T-cell (primary cell): ENCODE measurements at regions not wholly inside any gene's neighbourhood (a gene's known extent, or its start where the extent isn't known, plus 50 kb on each side); places are given as distances from the start of the nearest gene placed in this dataset.
"Not testable (repeated sequence)": the region's sequence is repeated elsewhere in the genome, so short reads cannot be mapped to it uniquely, and the experiment has no call there.

ENCODE experiments used
- ATAC-seq, 4 experiments: fragments of 200-7000 bp in 3 of 4; fragments of 150-1000 bp in 1 of 4; cut with Tn5 transposase; replicated peaks in 1 of 4; 1 replicate in 3 of 4; 2 replicates in 1 of 4; pipeline ENCODE4 v1.10.0; 2021; ENCODE audit warnings: moderate library complexity in 3 of 4, mild to moderate bottlenecking in 2 of 4, moderate number of reproducible peaks in 1 of 4
- CTCF ChIA-PET, 2 donors: fragments of 300-600 bp; sonication (Branson Sonifier 250); formaldehyde crosslinking; loops; one replicate each; lab custom pipeline; 2022; ENCODE audit warnings: antibody characterized with exemption in 2 of 2; lab: Charles Lee
- POLR2A ChIA-PET, 2 donors: fragments of 300-600 bp; sonication (Branson Sonifier 250); formaldehyde crosslinking; loops; one replicate each; lab custom pipeline; 2022; ENCODE audit warnings: antibody characterized with exemption in 2 of 2; lab: Charles Lee
- DNase-seq, 35 experiments: peaks; one replicate each; pipeline versions ENCODE4 v3.0.0 to v3.0.0-alpha.2; 2013 to 2023
- H3K27ac ChIP-seq: one replicate; pipeline ENCODE4 v1.5.1; 2013; ENCODE audit warnings: low read length
- H3K27me3 ChIP-seq, 2 experiments: replicated peaks in 1 of 2; 1 replicate in 1 of 2; 2 replicates in 1 of 2; pipeline versions ENCODE4 v1.6.1 to v1.7.0; 2013; ENCODE audit warnings: low read length in 1 of 2, mixed read lengths in 1 of 2; ENCODE audit not compliant: control insufficient read depth in 2 of 2, insufficient read depth in 2 of 2; ENCODE audit errors: extremely low read depth in 1 of 2
- H3K36me3 ChIP-seq, 2 donors: 1 replicate in 1 of 2; 2 replicates in 1 of 2; pipeline versions ENCODE4 v1.6.1 to v1.7.0; 2013; ENCODE audit warnings: low read length in 1 of 2; ENCODE audit not compliant: control insufficient read depth in 2 of 2, insufficient read depth in 1 of 2; ENCODE audit errors: extremely low read depth in 1 of 2
- H3K4me1 ChIP-seq, 2 experiments: 1 replicate in 1 of 2; 2 replicates in 1 of 2; pipeline versions ENCODE4 v1.6.1 to v1.7.0; 2013; ENCODE audit warnings: low read length in 2 of 2, mixed read lengths in 1 of 2; ENCODE audit not compliant: insufficient read depth in 2 of 2, control insufficient read depth in 1 of 2; ENCODE audit errors: extremely low read depth in 1 of 2
- H3K4me3 ChIP-seq, 2 donors: 1 replicate in 1 of 2; 2 replicates in 1 of 2; pipeline versions ENCODE4 v1.5.1 to v1.7.0; 2013; ENCODE audit warnings: mild to moderate bottlenecking in 2 of 2, low read length in 1 of 2, moderate library complexity in 1 of 2; ENCODE audit not compliant: control insufficient read depth in 1 of 2; ENCODE audit errors: extremely low read depth in 1 of 2
- H3K9me3 ChIP-seq: 2 replicates; pipeline ENCODE4 v1.7.0; 2013
- H3K27ac Mint-ChIP-seq, 2 donors: one replicate each; pipeline ENCODE4 v1.8.0; 2020 to 2021; ENCODE audit warnings: mild to moderate bottlenecking in 2 of 2, mixed read lengths in 2 of 2
- H3K27me3 Mint-ChIP-seq, 2 donors: one replicate each; pipeline ENCODE4 v1.8.0; 2021 to 2022; ENCODE audit warnings: mixed read lengths in 2 of 2
- H3K36me3 Mint-ChIP-seq: one replicate; pipeline ENCODE4 v1.8.0; 2021; ENCODE audit warnings: mixed read lengths
- H3K4me1 Mint-ChIP-seq, 3 donors: one replicate each; pipeline ENCODE4 v1.8.0; 2020 to 2022; ENCODE audit warnings: mixed read lengths in 3 of 3, mild to moderate bottlenecking in 1 of 3
- H3K4me3 Mint-ChIP-seq, 3 donors: one replicate each; pipeline ENCODE4 v1.8.0; 2020 to 2022; ENCODE audit warnings: mild to moderate bottlenecking in 3 of 3, mixed read lengths in 3 of 3, moderate library complexity in 3 of 3
- H3K9me3 Mint-ChIP-seq, 3 donors: one replicate each; pipeline ENCODE4 v1.8.0; 2020 to 2022; ENCODE audit warnings: mixed read lengths in 3 of 3
- WGBS: methylation state at CpG from one replicate; pipeline ENCODE4 v1.1.5; 2013; ENCODE audit warnings: missing lambda C conversion rate; ENCODE audit not compliant: insufficient coverage; 5-methylcytosine and 5-hydroxymethylcytosine counted together

GRCh38 chrX:30995060-30995700 is 76.7 kb downstream of the FTHL17 start:
- H3K27me3 Mint-ChIP-seq: peaks cover 0 to 10% of the 10 kb centered on the region in 2 donors
- no peak for ATAC-seq
- Histone ChIP-seq H3K27me3 (no peaks in the 10 kb centered on the region), H3K9me3 (no peaks in the 10 kb centered on the region), H3K36me3 (no peaks in the 10 kb centered on the region), H3K4me3 (no peak overlapping the region), H3K27ac (no peak overlapping the region), H3K4me1 (peaks cover 0 to 2% of the 10 kb centered on the region in 2 experiments)
- POLR2A ChIA-PET: no interaction called here
- DNase-seq: peak in 1 of 35 experiments; percentile 3
- H3K36me3 Mint-ChIP-seq: no peaks in the 10 kb centered on the region
- no peaks in the 10 kb centered on the region for H3K9me3 Mint-ChIP-seq
- peaks cover 8 to 33% (median 15%) of the 10 kb centered on the region in 3 donors for H3K4me1 Mint-ChIP-seq
- no CpG with 5 or more reads among the region's 1 CpG for WGBS
- peak overlapping the region; percentile 18 to 67 for H3K27ac Mint-ChIP-seq
- peak overlapping the region in 1 of 3 donors; percentile 13 for H3K4me3 Mint-ChIP-seq
- CTCF ChIA-PET: no interaction called here

DNA sequence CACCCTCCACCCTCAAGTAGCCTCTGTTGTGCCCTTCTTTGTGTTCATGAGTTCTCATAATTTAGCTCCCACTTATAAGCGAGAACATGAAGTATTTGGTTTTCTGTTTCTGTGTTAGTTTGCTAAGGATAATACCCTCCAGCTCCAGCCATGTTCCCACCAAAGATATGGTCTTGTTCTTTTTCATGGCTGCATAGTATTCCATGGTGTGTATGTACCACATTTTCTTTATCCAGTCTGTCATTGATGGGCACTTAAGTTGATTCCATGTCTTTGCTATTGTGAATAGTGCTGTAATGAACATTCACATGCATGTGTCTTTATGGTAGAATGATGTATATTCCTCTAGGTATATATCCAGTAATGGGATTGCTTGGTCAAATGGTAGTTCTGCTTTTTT is 77.8 kb downstream of the FTHL17 start:
- ATAC-seq, H3K27ac Mint-ChIP-seq, H3K9me3 ChIP-seq, H3K4me3 ChIP-seq, H3K27ac ChIP-seq, H3K4me3 Mint-ChIP-seq, H3K9me3 Mint-ChIP-seq, H3K27me3 ChIP-seq, H3K27me3 Mint-ChIP-seq, H3K36me3 Mint-ChIP-seq, POLR2A ChIA-PET, DNase-seq, H3K36me3 ChIP-seq, H3K4me1 ChIP-seq: not testable (repeated sequence)
- H3K4me1 Mint-ChIP-seq: peaks cover 8 to 33% (median 15%) of the 10 kb centered on the region in 3 donors
- no CpG with 5 or more reads among the region's 1 CpG for WGBS
- CTCF ChIA-PET: interaction anchor here in 1 of 2 donors (0.7 kb wide), 1 partner anchor 666 kb away, joined by 9 read pairs; no protein-coding TSS in a partner anchor

DNA sequence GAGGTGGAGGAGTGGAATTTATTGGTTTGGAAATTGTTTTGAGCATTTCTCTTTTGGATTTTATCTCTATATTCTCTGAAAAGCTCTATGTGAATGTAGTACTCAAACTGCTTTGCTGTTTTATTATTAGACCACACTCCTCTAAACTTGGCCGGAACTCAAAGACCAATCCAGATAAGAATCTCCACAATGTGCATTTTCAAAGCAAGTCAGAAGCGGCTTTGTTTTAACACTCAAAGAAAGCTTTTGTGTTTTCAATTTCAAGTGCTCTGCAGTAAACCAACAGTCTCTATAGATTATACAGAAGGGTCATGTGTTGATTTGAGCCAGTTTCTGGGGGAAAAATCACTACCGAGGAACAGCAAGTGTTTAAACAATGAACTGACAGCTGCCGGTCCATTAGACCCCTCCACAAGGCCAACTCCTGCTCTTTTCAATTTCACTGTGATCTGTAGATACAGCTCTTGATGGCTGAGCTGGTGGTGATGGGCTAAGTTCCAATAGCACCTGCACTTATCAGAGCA is 79.4 kb downstream of the FTHL17 start:
- H3K4me1 ChIP-seq: peaks cover 0 to 2% of the 10 kb centered on the region in 2 experiments
- no CpG with 5 or more reads among the region's 4 CpGs for WGBS
- no peaks in the 10 kb centered on the region for H3K27me3 ChIP-seq
- Mint-ChIP-seq H3K4me1 (peaks cover 8 to 33% (median 15%) of the 10 kb centered on the region in 3 donors), H3K9me3 (no peaks in the 10 kb centered on the region), H3K36me3 (no peaks in the 10 kb centered on the region), H3K27me3 (peaks cover 0 to 4% of the 10 kb centered on the region in 2 donors), H3K4me3 (no peak overlapping the region), H3K27ac (no peak overlapping the region)
- POLR2A ChIA-PET: no interaction called here
- DNase-seq: no peak
- no peak for ATAC-seq
- H3K27ac ChIP-seq: no peak overlapping the region
- CTCF ChIA-PET: no interaction called here
- no peak overlapping the region for H3K4me3 ChIP-seq
- H3K36me3 ChIP-seq: no peaks in the 10 kb centered on the region
- no peaks in the 10 kb centered on the region for H3K9me3 ChIP-seq

GRCh38 chrX:30990361-30990760 is 81.5 kb downstream of the FTHL17 start:
- Mint-ChIP-seq H3K36me3 (no peaks in the 10 kb centered on the region), H3K4me3 (no peak overlapping the region), H3K27ac (no peak overlapping the region), H3K27me3 (peaks cover 2 to 4% of the 10 kb centered on the region in 2 donors), H3K9me3 (no peaks in the 10 kb centered on the region), H3K4me1 (peaks cover 5 to 26% (median 10%) of the 10 kb centered on the region in 3 donors)
- no peak for ATAC-seq
- no peaks in the 10 kb centered on the region for H3K27me3 ChIP-seq
- DNase-seq: no peak
- no peaks in the 10 kb centered on the region for H3K9me3 ChIP-seq
- no peak overlapping the region for H3K27ac ChIP-seq
- no peaks in the 10 kb centered on the region for H3K4me1 ChIP-seq
- ChIA-PET CTCF (interaction anchor here in 1 of 2 donors (0.5 kb wide), 1 partner anchor 523 kb away, joined by 3 read pairs; no protein-coding TSS in a partner anchor), POLR2A (no interaction called here)
- no peak overlapping the region for H3K4me3 ChIP-seq
- no CpG with 5 or more reads among the region's 2 CpGs for WGBS
- no peaks in the 10 kb centered on the region for H3K36me3 ChIP-seq

GRCh38 chrX:30982467-30982866 is 89.4 kb downstream of the FTHL17 start:
- Mint-ChIP-seq H3K9me3 (no peaks in the 10 kb centered on the region), H3K27me3 (peaks cover 2 to 10% of the 10 kb centered on the region in 2 donors), H3K36me3 (no peaks in the 10 kb centered on the region), H3K4me3 (no peak overlapping the region), H3K27ac (no peak overlapping the region), H3K4me1 (no peaks in the 10 kb centered on the region)
- no peak for DNase-seq
- Histone ChIP-seq H3K9me3 (no peaks in the 10 kb centered on the region), H3K4me3 (no peak overlapping the region), H3K27ac (no peak overlapping the region), H3K36me3 (no peaks in the 10 kb centered on the region), H3K4me1 (no peaks in the 10 kb centered on the region), H3K27me3 (no peaks in the 10 kb centered on the region)
- CTCF ChIA-PET: no interaction called here
- no CpG with 5 or more reads among the region's 3 CpGs for WGBS
- no peak for ATAC-seq
- POLR2A ChIA-PET: no interaction called here

DNA sequence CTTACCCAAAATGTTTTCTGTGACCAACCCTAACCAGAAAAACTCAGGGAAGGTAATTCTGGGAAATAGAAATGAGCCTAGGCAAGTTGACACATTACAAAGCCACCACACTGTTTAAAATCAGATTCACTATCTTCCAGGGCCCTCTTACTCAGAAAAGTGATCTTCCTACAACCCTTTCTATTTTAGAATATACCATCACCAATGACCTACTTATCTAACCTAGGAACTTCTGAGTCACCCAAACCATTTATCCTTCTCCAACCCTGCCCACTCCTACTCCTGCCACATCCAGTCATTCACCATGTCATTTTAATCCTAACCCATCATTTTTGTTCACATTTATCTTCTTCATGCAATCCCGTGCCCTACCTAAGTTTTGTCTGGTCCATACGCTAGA is 89.9 kb downstream of the FTHL17 start:
- no peak overlapping the region for H3K27ac Mint-ChIP-seq
- ChIA-PET CTCF (no interaction called here), POLR2A (no interaction called here)
- H3K4me3 ChIP-seq: no peak overlapping the region
- peaks cover 2 to 10% of the 10 kb centered on the region in 2 donors for H3K27me3 Mint-ChIP-seq
- no peaks in the 10 kb centered on the region for H3K36me3 Mint-ChIP-seq
- H3K9me3 ChIP-seq: no peaks in the 10 kb centered on the region
- no peak overlapping the region for H3K27ac ChIP-seq
- ATAC-seq: no peak
- no peaks in the 10 kb centered on the region for H3K36me3 ChIP-seq
- no peaks in the 10 kb centered on the region for H3K4me1 ChIP-seq
- no peaks in the 10 kb centered on the region for H3K4me1 Mint-ChIP-seq
- no peaks in the 10 kb centered on the region for H3K9me3 Mint-ChIP-seq
- 100% methylated on average over 2 of the region's 2 CpGs for WGBS
- DNase-seq: no peak
- H3K27me3 ChIP-seq: no peaks in the 10 kb centered on the region
- no peak overlapping the region for H3K4me3 Mint-ChIP-seq
